HFF-Myc (cell line): ENCODE measurements at regions not wholly inside any gene's neighbourhood (a gene's known extent, or its start where the extent isn't known, plus 50 kb on each side); places are given as distances from the start of the nearest gene placed in this dataset.

Experiments
- DNase-seq: peaks from one replicate; pipeline ENCODE4 v3.0.0-alpha.2; 2011; ENCODE audit warnings: low read depth; ENCODE audit errors: extremely low read depth
- H3K4me3 ChIP-seq: replicated peaks from 2 replicates; pipeline ENCODE4 v1.5.1; 2011; ENCODE audit warnings: low read depth, mild to moderate bottlenecking, control low read depth, low read length
- CTCF ChIP-seq: IDR thresholded peaks from 2 replicates; pipeline ENCODE4 v1.5.1; 2012; ENCODE audit warnings: mild to moderate bottlenecking, low read depth, low read length, control low read depth; ENCODE audit errors: missing control alignments

- DNase-seq = no peak
- TF ChIP-seq CTCF = no peak
- H3K4me3 ChIP-seq = no peak overlapping the region
Measured at GRCh38 chr2:7849027-7849426, 832.8 kb upstream of the ID2 start.

GRCh38 chr2:7849531-7849930 is 832.3 kb upstream of the ID2 start:
- no peak for TF ChIP-seq CTCF
- DNase-seq = no peak
- H3K4me3 ChIP-seq = no peak overlapping the region

GRCh38 chr2:7852546-7852945 is 829.3 kb upstream of the ID2 start:
- no peak for TF ChIP-seq CTCF
- no peak for DNase-seq

GRCh38 chr2:7857904-7858303 is 824.0 kb upstream of the ID2 start:
- H3K4me3 ChIP-seq = no peak overlapping the region
- no peak for DNase-seq
- TF ChIP-seq CTCF = no peak

More at GRCh38 chr2:7852546-7852945, 829.3 kb upstream of the ID2 start:
- no peak overlapping the region for H3K4me3 ChIP-seq

GRCh38 chr2:7858624-7859023 is 823.2 kb upstream of the ID2 start:
- H3K4me3 ChIP-seq = no peak overlapping the region
- no peak for DNase-seq
- no peak for TF ChIP-seq CTCF

GRCh38 chr2:7860693-7861092 is 821.2 kb upstream of the ID2 start:
- no peak for DNase-seq
- H3K4me3 ChIP-seq = no peak overlapping the region
- no peak for TF ChIP-seq CTCF

- no peak for TF ChIP-seq CTCF
- DNase-seq = no peak
- no peak overlapping the region for H3K4me3 ChIP-seq
Measured at GRCh38 chr2:7861910-7862702, 819.8 kb upstream of the ID2 start.
